Pancreas (tissue), 10 donors: ENCODE measurements at regions not wholly inside any gene's neighbourhood (a gene's known extent, or its start where the extent isn't known, plus 50 kb on each side); places are given as distances from the start of the nearest gene placed in this dataset.

ENCODE experiments used
- ATAC-seq, 4 donors: fragments of 200-7000 bp; cut with Tn5 transposase; one replicate each; pipeline versions ENCODE4 v1.8.0 to v1.9.1; 2020; ENCODE audit warnings: mild to moderate bottlenecking in 4 of 4, moderate library complexity in 4 of 4
- DNase-seq, 6 donors: peaks; one replicate each; pipeline ENCODE4 v3.0.0-alpha.2; 2020
- FAIRE-seq: peaks from 2 replicates; lab custom pipeline; 2012; peaks lifted over from hg19 to GRCh38; lab: Jason Lieb, UNC
- H3K27ac ChIP-seq, 4 donors: fragments of 200-600 bp; sonication (generic); 1 replicate in 3 of 4; 2 replicates in 1 of 4; pipeline versions ENCODE4 v1.5.0 to v1.8.0; 2020
- H3K27me3 ChIP-seq, 4 donors: fragments of 200-600 bp; one replicate each; pipeline ENCODE4 v1.8.0; 2021
- H3K36me3 ChIP-seq, 3 donors: fragments of 200-600 bp; sonication (generic) in 1 of 3; one replicate each; pipeline versions ENCODE4 v1.5.0 to v1.8.0; 2020 to 2021
- H3K4me1 ChIP-seq, 3 donors: fragments of 200-600 bp; one replicate each; pipeline ENCODE4 v1.8.0; 2021
- H3K4me3 ChIP-seq, 4 donors: fragments of 200-600 bp; sonication (generic) in 2 of 4; one replicate each; pipeline versions ENCODE4 v1.5.0 to v1.8.0; 2020 to 2021
- H3K9me3 ChIP-seq, 4 donors: fragments of 200-600 bp; one replicate each; pipeline ENCODE4 v1.8.0; 2021
- WGBS, 2 donors: extraction: QIAGEN DNeasy Blood & Tissue Kit; methylation state at CpG; one replicate each; pipeline ENCODE4 v1.1.7; 2013; 5-methylcytosine and 5-hydroxymethylcytosine counted together
- intact Hi-C, 3 donors: fragments of 100-400 bp; cut with DNase I; formaldehyde crosslinking; loops; one replicate each; pipeline versions ENCODE4 v1.11.1 to v1.14.2; 2022
- TF ChIP-seq, protein P1 (sequence below), 4 donors: fragments of 200-600 bp; sonication (generic) in 3 of 4; IDR thresholded peaks; one replicate each; pipeline versions ENCODE4 v1.5.0 to v1.8.0; 2021; ENCODE audit warnings: antibody characterized with exemption in 4 of 4
- donor health status: healthy with polysubstance abuse.
- donor health status: DM: no; HTN: no; CAD: no; lungs with moderate emphysema.
- donor health status: DM: no; HTN: no; CAD: no.
- donor health status: control.
- donor health status: control.
- donor health status: Bipolar disorder and iron deficiency.
- donor health status: DM: yes; HTN: yes; CAD: no.
- donor health status: DM: no; HTN: no; CAD: no.
- donor health status: DM: no; HTN: no; CAD: no.
- donor health status: DM: yes; HTN: yes; CAD: no.

DNA sequence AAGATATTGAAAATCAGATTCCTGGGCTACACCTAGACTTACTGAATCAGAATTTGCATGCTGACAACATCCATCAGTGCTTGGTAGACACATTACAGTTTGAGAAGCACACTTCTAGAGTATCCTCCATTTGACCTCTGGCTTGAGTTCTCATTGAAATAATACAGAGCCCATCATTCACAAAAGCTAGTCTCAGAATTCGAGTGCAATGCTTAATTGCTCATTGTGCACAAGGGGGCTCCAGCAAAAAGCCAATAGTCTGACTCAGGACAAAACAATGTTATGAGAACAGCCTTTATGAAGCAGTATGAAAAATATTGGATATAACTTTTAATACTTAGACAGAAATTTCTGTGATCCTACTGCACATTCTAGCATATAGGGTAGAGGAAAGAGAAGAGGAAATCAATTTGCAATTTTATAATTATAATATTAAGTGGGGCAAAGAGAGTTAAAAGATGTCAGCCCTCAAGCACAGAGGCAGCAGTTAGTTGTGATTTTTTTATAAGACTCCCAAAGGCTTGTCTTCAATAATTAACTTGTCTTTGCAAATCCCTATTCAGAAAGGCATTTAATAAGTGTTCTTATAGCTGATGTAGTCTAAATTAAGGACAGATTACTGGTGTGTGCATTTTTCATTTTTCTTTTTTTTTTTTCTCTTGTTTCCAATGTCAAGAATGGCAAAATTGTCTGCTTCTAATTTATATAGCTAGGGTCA, 105.8 kb upstream of the ANK3 start:
- no peak for ATAC-seq
- TF ChIP-seq, protein P1, sequence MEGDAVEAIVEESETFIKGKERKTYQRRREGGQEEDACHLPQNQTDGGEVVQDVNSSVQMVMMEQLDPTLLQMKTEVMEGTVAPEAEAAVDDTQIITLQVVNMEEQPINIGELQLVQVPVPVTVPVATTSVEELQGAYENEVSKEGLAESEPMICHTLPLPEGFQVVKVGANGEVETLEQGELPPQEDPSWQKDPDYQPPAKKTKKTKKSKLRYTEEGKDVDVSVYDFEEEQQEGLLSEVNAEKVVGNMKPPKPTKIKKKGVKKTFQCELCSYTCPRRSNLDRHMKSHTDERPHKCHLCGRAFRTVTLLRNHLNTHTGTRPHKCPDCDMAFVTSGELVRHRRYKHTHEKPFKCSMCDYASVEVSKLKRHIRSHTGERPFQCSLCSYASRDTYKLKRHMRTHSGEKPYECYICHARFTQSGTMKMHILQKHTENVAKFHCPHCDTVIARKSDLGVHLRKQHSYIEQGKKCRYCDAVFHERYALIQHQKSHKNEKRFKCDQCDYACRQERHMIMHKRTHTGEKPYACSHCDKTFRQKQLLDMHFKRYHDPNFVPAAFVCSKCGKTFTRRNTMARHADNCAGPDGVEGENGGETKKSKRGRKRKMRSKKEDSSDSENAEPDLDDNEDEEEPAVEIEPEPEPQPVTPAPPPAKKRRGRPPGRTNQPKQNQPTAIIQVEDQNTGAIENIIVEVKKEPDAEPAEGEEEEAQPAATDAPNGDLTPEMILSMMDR (IDR thresholded peaks at IDR 0.05): no peak
- Histone ChIP-seq H3K27me3 (no peaks in the 10 kb centered on the region), H3K36me3 (no peaks in the 10 kb centered on the region), H3K27ac (no peak overlapping the region), H3K9me3 (no peaks in the 10 kb centered on the region), H3K4me1 (no peaks in the 10 kb centered on the region), H3K4me3 (no peak overlapping the region)
- no peak for DNase-seq
- whole genome bisulfite sequencing, 2 donors: 61 to 75% methylated on average over 1 of the region's 1 CpG
- no peak for FAIRE-seq
- intact Hi-C loops: no loop called here

DNA sequence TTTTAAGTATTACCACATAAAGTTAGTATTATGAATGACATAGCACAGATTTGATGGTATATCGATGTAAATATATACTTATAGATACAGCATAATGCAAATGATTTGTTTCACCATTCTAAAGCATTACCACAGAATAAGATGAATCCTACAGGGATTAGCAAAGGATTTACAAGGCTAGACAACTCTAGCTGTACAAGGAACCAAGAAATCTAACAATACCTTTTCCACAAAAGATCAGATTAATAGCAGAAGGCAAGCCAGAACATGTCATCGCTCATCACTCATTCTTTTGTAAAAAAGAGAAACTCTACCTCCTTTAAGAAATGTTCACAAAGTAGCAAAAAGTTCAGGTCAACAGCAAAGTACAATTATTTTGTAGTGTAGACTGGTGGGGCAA, 105.1 kb upstream of the ANK3 start:
- intact Hi-C loops: no loop called here
- FAIRE-seq: no peak

DNA sequence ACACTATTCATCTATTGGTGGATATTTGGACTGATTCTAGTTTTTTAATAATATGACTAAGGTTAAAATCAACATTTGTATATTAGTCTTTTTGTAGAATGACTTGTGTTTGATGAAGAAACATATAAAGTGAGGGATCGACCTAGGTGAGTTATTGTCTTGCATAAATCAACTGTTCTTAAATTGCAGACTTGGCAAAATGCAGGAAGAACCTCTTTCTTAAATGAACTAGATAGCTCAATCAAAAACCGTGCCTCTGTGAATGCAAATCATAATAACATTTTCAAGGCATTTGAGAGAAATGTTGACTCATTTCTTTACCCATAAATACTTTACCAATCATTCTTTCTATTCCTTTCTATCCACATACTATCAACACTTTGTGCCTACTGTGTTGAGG, 101.5 kb upstream of the ANK3 start:
- H3K27me3 ChIP-seq: no peaks in the 10 kb centered on the region
- intact Hi-C loops: no loop called here
- H3K9me3 ChIP-seq: no peaks in the 10 kb centered on the region
- H3K27ac ChIP-seq: no peak overlapping the region
- TF ChIP-seq, protein P1 (IDR thresholded peaks at IDR 0.05): no peak
- H3K4me3 ChIP-seq: no peak overlapping the region
- no peak for FAIRE-seq
- WGBS, 2 donors: 77 to 96% methylated on average over 2 of the region's 2 CpGs
- DNase-seq: no peak
- no peaks in the 10 kb centered on the region for H3K36me3 ChIP-seq
- ATAC-seq: no peak
- H3K4me1 ChIP-seq: no peaks in the 10 kb centered on the region

More for the DNA sequence above, 105.1 kb upstream of the ANK3 start:
- 93 to 94% methylated on average over 2 of the region's 2 CpGs for WGBS, 2 donors
- no peaks in the 10 kb centered on the region for H3K4me1 ChIP-seq
- TF ChIP-seq, protein P1 (IDR thresholded peaks at IDR 0.05): no peak
- H3K36me3 ChIP-seq: no peaks in the 10 kb centered on the region
- no peak overlapping the region for H3K27ac ChIP-seq
- ATAC-seq (no peak), DNase-seq (no peak)
- no peak overlapping the region for H3K4me3 ChIP-seq
- H3K9me3 ChIP-seq: no peaks in the 10 kb centered on the region
- H3K27me3 ChIP-seq: no peaks in the 10 kb centered on the region

DNA sequence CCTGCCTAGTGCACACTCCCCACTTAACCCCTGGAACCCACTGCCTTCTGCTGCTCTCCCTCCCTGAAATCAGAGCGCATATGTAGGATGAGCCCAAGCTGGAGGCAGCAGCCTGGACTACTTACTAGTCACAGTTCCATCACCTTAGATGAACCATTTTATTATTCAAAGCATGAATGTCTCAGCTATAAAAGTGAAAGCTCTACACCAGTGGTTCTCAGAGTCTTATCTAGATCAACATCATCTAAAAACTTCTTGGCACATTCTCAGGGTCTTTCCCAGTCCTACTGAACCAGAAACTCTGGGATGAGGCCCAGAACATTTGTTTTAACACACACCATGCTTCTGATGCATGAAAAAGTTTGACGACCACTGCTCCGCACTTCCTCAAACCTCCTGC, 100.3 kb upstream of the ANK3 start:
- intact Hi-C loops: no loop called here
- no peaks in the 10 kb centered on the region for H3K4me1 ChIP-seq
- H3K4me3 ChIP-seq: no peak overlapping the region
- TF ChIP-seq, protein P1 (IDR thresholded peaks at IDR 0.05): no peak
- FAIRE-seq (no peak), ATAC-seq (peak in 2 of 4 donors; percentile 35 to 79), DNase-seq (no peak)
- H3K9me3 ChIP-seq: no peaks in the 10 kb centered on the region
- no peaks in the 10 kb centered on the region for H3K27me3 ChIP-seq
- no peaks in the 10 kb centered on the region for H3K36me3 ChIP-seq
- 76 to 77% methylated on average over 3 of the region's 3 CpGs for WGBS, 2 donors
- no peak overlapping the region for H3K27ac ChIP-seq

DNA sequence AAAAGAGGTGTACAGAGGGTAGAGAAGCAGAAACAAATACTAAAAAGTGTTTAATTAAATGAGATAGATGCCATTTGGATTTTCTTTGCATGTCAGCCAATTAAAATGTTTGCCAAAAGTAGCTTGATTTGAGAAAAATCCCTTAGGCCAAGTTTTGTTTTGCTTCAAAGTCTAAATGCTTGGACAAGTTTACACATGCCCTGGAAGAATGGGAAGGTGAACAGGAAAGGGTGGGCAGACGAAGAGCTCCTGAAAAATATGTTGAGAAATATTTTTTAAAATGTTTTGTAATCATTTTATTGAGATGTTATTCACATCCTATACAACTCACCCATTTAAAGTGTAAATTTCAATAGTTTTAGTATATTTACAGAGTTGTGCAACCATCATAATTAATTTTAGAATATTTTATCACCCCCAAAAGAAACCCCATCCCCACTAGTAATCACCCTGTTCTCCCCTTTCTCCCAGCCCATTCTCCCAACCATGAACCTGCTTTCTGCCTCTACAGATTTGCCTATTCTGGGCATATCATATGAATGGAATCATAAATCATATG, 98.5 kb upstream of the ANK3 start:
- H3K27ac ChIP-seq: no peak overlapping the region
- H3K36me3 ChIP-seq: no peaks in the 10 kb centered on the region
- intact Hi-C loops: no loop called here
- FAIRE-seq: no peak
- H3K27me3 ChIP-seq: no peaks in the 10 kb centered on the region
- no peak overlapping the region for H3K4me3 ChIP-seq
- WGBS, 2 donors: 84 to 86% methylated on average over 1 of the region's 1 CpG
- ATAC-seq: no peak
- TF ChIP-seq, protein P1 (IDR thresholded peaks at IDR 0.05): no peak
- no peaks in the 10 kb centered on the region for H3K9me3 ChIP-seq
- no peaks in the 10 kb centered on the region for H3K4me1 ChIP-seq
- DNase-seq: no peak
